Stimulated activated memory B cell treated with anti-CD40 and anti-IgM and Interleukin-4, amounts not matched to agents 10 μg/mL and 1 μg/mL and 100 μg/mL, for 72 hours (primary cell): ENCODE measurements at regions not wholly inside any gene's neighbourhood (a gene's known extent, or its start where the extent isn't known, plus 50 kb on each side); places are given as distances from the start of the nearest gene placed in this dataset.
"Not testable (repeated sequence)": the region's sequence is repeated elsewhere in the genome, so short reads cannot be mapped to it uniquely, and the experiment has no call there.

ENCODE experiments used
- ATAC-seq: fragments of 150-1000 bp; cut with Tn5 transposase; 2 replicates; pipeline ENCODE4 v1.10.0; 2021
- H3K27ac Mint-ChIP-seq: one replicate; pipeline ENCODE4 v1.8.0; 2022; ENCODE audit warnings: mild to moderate bottlenecking, mixed read lengths
- H3K27me3 Mint-ChIP-seq: one replicate; pipeline ENCODE4 v1.8.0; 2022; ENCODE audit warnings: mixed read lengths
- H3K36me3 Mint-ChIP-seq: one replicate; pipeline ENCODE4 v1.8.0; 2022; ENCODE audit warnings: mixed read lengths
- H3K4me1 Mint-ChIP-seq: one replicate; pipeline ENCODE4 v1.8.0; 2022; ENCODE audit warnings: mixed read lengths
- H3K4me3 Mint-ChIP-seq: one replicate; pipeline ENCODE4 v1.8.0; 2022; ENCODE audit warnings: mild to moderate bottlenecking, moderate library complexity, mixed read lengths
- H3K9me3 Mint-ChIP-seq: one replicate; pipeline ENCODE4 v1.8.0; 2022; ENCODE audit warnings: mixed read lengths

- Mint-ChIP-seq H3K36me3 (no peaks in the 10 kb centered on the region), H3K27ac (no peak overlapping the region), H3K4me1 (no peaks in the 10 kb centered on the region), H3K9me3 (no peaks in the 10 kb centered on the region), H3K27me3 (no peaks in the 10 kb centered on the region), H3K4me3 (no peak overlapping the region)
- no peak for ATAC-seq
Observed at GRCh38 chr9:32067261-32067660, 317.2 kb upstream of the ACO1 start.

GRCh38 chr9:32069169-32069813 lies 315.2 kb upstream of the ACO1 start:
- no peak for ATAC-seq
- no peak overlapping the region for H3K4me3 Mint-ChIP-seq
- H3K36me3 Mint-ChIP-seq, result no peaks in the 10 kb centered on the region
- H3K4me1 Mint-ChIP-seq, result no peaks in the 10 kb centered on the region
- no peak overlapping the region for H3K27ac Mint-ChIP-seq
- no peaks in the 10 kb centered on the region for H3K27me3 Mint-ChIP-seq
- peaks cover 4% of the 10 kb centered on the region for H3K9me3 Mint-ChIP-seq

- H3K27ac Mint-ChIP-seq, result no peak overlapping the region
- H3K27me3 Mint-ChIP-seq, result no peaks in the 10 kb centered on the region
- H3K4me3 Mint-ChIP-seq, result no peak overlapping the region
- H3K4me1 Mint-ChIP-seq, result no peaks in the 10 kb centered on the region
- H3K9me3 Mint-ChIP-seq, result peaks cover 5% of the 10 kb centered on the region
- H3K36me3 Mint-ChIP-seq, result no peaks in the 10 kb centered on the region
- no peak for ATAC-seq
Observed at GRCh38 chr9:32069969-32070368, 314.5 kb upstream of the ACO1 start.

GRCh38 chr9:32072570-32072969 lies 311.9 kb upstream of the ACO1 start:
- peaks cover 6% of the 10 kb centered on the region for H3K9me3 Mint-ChIP-seq
- H3K27ac Mint-ChIP-seq, result no peak overlapping the region
- no peak for ATAC-seq
- no peaks in the 10 kb centered on the region for H3K4me1 Mint-ChIP-seq
- no peaks in the 10 kb centered on the region for H3K36me3 Mint-ChIP-seq
- no peak overlapping the region for H3K4me3 Mint-ChIP-seq
- H3K27me3 Mint-ChIP-seq, result no peaks in the 10 kb centered on the region

- no peaks in the 10 kb centered on the region for H3K36me3 Mint-ChIP-seq
- H3K4me1 Mint-ChIP-seq, result no peaks in the 10 kb centered on the region
- peaks cover 3% of the 10 kb centered on the region for H3K9me3 Mint-ChIP-seq
- no peak overlapping the region for H3K4me3 Mint-ChIP-seq
- no peak overlapping the region for H3K27ac Mint-ChIP-seq
- no peaks in the 10 kb centered on the region for H3K27me3 Mint-ChIP-seq
- no peak for ATAC-seq
Observed at GRCh38 chr9:32092031-32092430, 292.4 kb upstream of the ACO1 start.

GRCh38 chr9:32117291-32117690 lies 267.2 kb upstream of the ACO1 start:
- ATAC-seq, result no peak
- Mint-ChIP-seq H3K4me1 (no peaks in the 10 kb centered on the region), H3K27ac (no peak overlapping the region), H3K36me3 (no peaks in the 10 kb centered on the region), H3K27me3 (no peaks in the 10 kb centered on the region), H3K9me3 (peaks cover 4% of the 10 kb centered on the region), H3K4me3 (no peak overlapping the region)

- H3K36me3 Mint-ChIP-seq, result no peaks in the 10 kb centered on the region
- no peaks in the 10 kb centered on the region for H3K4me1 Mint-ChIP-seq
- H3K27ac Mint-ChIP-seq, result no peak overlapping the region
- H3K9me3 Mint-ChIP-seq, result peaks cover 3% of the 10 kb centered on the region
- no peaks in the 10 kb centered on the region for H3K27me3 Mint-ChIP-seq
- no peak for ATAC-seq
- H3K4me3 Mint-ChIP-seq, result no peak overlapping the region
Observed at GRCh38 chr9:32128546-32128945, 255.9 kb upstream of the ACO1 start.

GRCh38 chr9:32130709-32131108 lies 253.7 kb upstream of the ACO1 start:
- ATAC-seq, H3K9me3 Mint-ChIP-seq, H3K4me3 Mint-ChIP-seq, H3K27me3 Mint-ChIP-seq, H3K36me3 Mint-ChIP-seq, H3K27ac Mint-ChIP-seq, H3K4me1 Mint-ChIP-seq: not testable (repeated sequence)

GRCh38 chr9:32136700-32137339 lies 247.6 kb upstream of the ACO1 start:
- no peaks in the 10 kb centered on the region for H3K9me3 Mint-ChIP-seq
- no peaks in the 10 kb centered on the region for H3K4me1 Mint-ChIP-seq
- H3K36me3 Mint-ChIP-seq, result no peaks in the 10 kb centered on the region
- no peak overlapping the region for H3K4me3 Mint-ChIP-seq
- H3K27me3 Mint-ChIP-seq, result no peaks in the 10 kb centered on the region
- no peak overlapping the region for H3K27ac Mint-ChIP-seq
- ATAC-seq, result no peak

- no peaks in the 10 kb centered on the region for H3K4me1 Mint-ChIP-seq
- H3K36me3 Mint-ChIP-seq, result no peaks in the 10 kb centered on the region
- peaks cover 3% of the 10 kb centered on the region for H3K9me3 Mint-ChIP-seq
- H3K4me3 Mint-ChIP-seq, result no peak overlapping the region
- H3K27ac Mint-ChIP-seq, result no peak overlapping the region
- ATAC-seq, result no peak
- H3K27me3 Mint-ChIP-seq, result no peaks in the 10 kb centered on the region
Observed at GRCh38 chr9:32142074-32142473, 242.4 kb upstream of the ACO1 start.

- not testable (repeated sequence) for H3K4me3 Mint-ChIP-seq, H3K27me3 Mint-ChIP-seq, ATAC-seq, H3K36me3 Mint-ChIP-seq, H3K4me1 Mint-ChIP-seq, H3K9me3 Mint-ChIP-seq, H3K27ac Mint-ChIP-seq
Observed at GRCh38 chr9:32148553-32148952, 235.9 kb upstream of the ACO1 start.

GRCh38 chr9:32161209-32161608 lies 223.2 kb upstream of the ACO1 start:
- H3K4me1 Mint-ChIP-seq, result no peaks in the 10 kb centered on the region
- H3K27ac Mint-ChIP-seq, result no peak overlapping the region
- ATAC-seq, result no peak
- no peaks in the 10 kb centered on the region for H3K27me3 Mint-ChIP-seq
- H3K4me3 Mint-ChIP-seq, result no peak overlapping the region
- no peaks in the 10 kb centered on the region for H3K36me3 Mint-ChIP-seq
- no peaks in the 10 kb centered on the region for H3K9me3 Mint-ChIP-seq

- Mint-ChIP-seq H3K27me3 (no peaks in the 10 kb centered on the region), H3K27ac (no peak overlapping the region), H3K36me3 (no peaks in the 10 kb centered on the region), H3K9me3 (no peaks in the 10 kb centered on the region), H3K4me1 (no peaks in the 10 kb centered on the region), H3K4me3 (no peak overlapping the region)
- no peak for ATAC-seq
Observed at GRCh38 chr9:32161720-32162119, 222.7 kb upstream of the ACO1 start.

- not testable (repeated sequence) for H3K9me3 Mint-ChIP-seq, H3K4me1 Mint-ChIP-seq, ATAC-seq, H3K27ac Mint-ChIP-seq, H3K27me3 Mint-ChIP-seq, H3K36me3 Mint-ChIP-seq, H3K4me3 Mint-ChIP-seq
Observed at GRCh38 chr9:32166316-32166715, 218.1 kb upstream of the ACO1 start.

- Mint-ChIP-seq H3K9me3 (peaks cover 7% of the 10 kb centered on the region), H3K27me3 (no peaks in the 10 kb centered on the region), H3K36me3 (no peaks in the 10 kb centered on the region), H3K4me3 (no peak overlapping the region), H3K27ac (no peak overlapping the region), H3K4me1 (no peaks in the 10 kb centered on the region)
- no peak for ATAC-seq
Observed at GRCh38 chr9:32171339-32171738, 213.1 kb upstream of the ACO1 start.

GRCh38 chr9:32172256-32172655 lies 212.2 kb upstream of the ACO1 start:
- Mint-ChIP-seq H3K4me1 (no peaks in the 10 kb centered on the region), H3K9me3 (peaks cover 7% of the 10 kb centered on the region), H3K4me3 (no peak overlapping the region), H3K36me3 (no peaks in the 10 kb centered on the region), H3K27ac (no peak overlapping the region), H3K27me3 (no peaks in the 10 kb centered on the region)
- ATAC-seq, result no peak
